HCT116 (cell line): ENCODE measurements at regions not wholly inside any gene's neighbourhood (a gene's known extent, or its start where the extent isn't known, plus 50 kb on each side); places are given as distances from the start of the nearest gene placed in this dataset.
A peak's percentile ranks its signal among the peaks of the same experiment; 100 is the strongest.

Experiments used
- ATAC-seq: fragments of 200-7000 bp; cut with Tn5 transposase; 2 replicates; pipeline ENCODE4 v1.9.1; 2020; ENCODE audit warnings: mild to moderate bottlenecking, moderate library complexity
- BruUV-seq: library from RNA; stranded (reverse); fragments of 400-500 nt; replicated peaks from 2 replicates; lab custom pipeline; 2021; lab: Mats Ljungman, UMichigan
- CTCF ChIA-PET: fragments of 300-600 bp; sonication (Branson Sonifier 250); formaldehyde crosslinking; loops from one replicate; lab custom pipeline; 2021; ENCODE audit warnings: antibody characterized with exemption; lab: Charles Lee
- POLR2A ChIA-PET: fragments of 300-600, 350-600 bp; sonication (Branson Sonifier 250); formaldehyde crosslinking; loops from one replicate; lab custom pipeline; 2021; ENCODE audit warnings: antibody characterized with exemption; lab: Charles Lee
- RAD21 ChIA-PET, 2 experiments: fragments of 300-600 bp; sonication (Branson Sonifier 250); formaldehyde crosslinking; loops; one replicate each; lab custom pipeline; 2023; ENCODE audit warnings: low total read pairs in 2 of 2; ENCODE audit not compliant: uncharacterized antibody in 2 of 2, unreplicated experiment in 2 of 2, low non-redundant PET in 1 of 2; lab: Charles Lee
- DNase-seq: peaks from one replicate; pipeline ENCODE4 v3.0.0-alpha.2; 2010; ENCODE audit warnings: low read depth, low spot score
- H2AFZ ChIP-seq: fragments of 200-600 bp; shearing (Covaris generic), sonication (generic); 2 replicates; pipeline ENCODE4 v1.6.1; 2017; ENCODE audit warnings: low read depth, mixed run types, mixed read lengths, antibody characterized with exemption, low read length; ENCODE audit not compliant: poor library complexity, severe bottlenecking
- H3K27ac ChIP-seq: 2 replicates; pipeline ENCODE4 v1.5.1; 2012; ENCODE audit warnings: low read depth, low read length
- H3K27me3 ChIP-seq: fragments of 200-600 bp; sonication (generic); 2 replicates; pipeline ENCODE4 v1.6.1; 2016; ENCODE audit warnings: mixed run types, low read length, mixed read lengths; ENCODE audit not compliant: insufficient read depth
- H3K36me3 ChIP-seq, 2 experiments: fragments of 200-500 bp in 1 of 2; fragments of 200-600 bp in 1 of 2; sonication (Bioruptor generic) in 1 of 2; sonication (generic) in 1 of 2; 2 replicates each; pipeline versions ENCODE4 v1.5.1 to v1.6.1; 2014 to 2016; ENCODE audit warnings: low read length in 2 of 2, inconsistent platforms in 1 of 2, mixed read lengths in 1 of 2, mixed run types in 1 of 2; ENCODE audit not compliant: insufficient read depth in 2 of 2, control insufficient read depth in 1 of 2
- H3K4me1 ChIP-seq, 2 experiments: fragments of 200-600 bp in 1 of 2; sonication (generic) in 1 of 2; 2 replicates each; pipeline versions ENCODE4 v1.5.1 to v1.6.1; 2012 to 2017; ENCODE audit warnings: low read length in 2 of 2, inconsistent platforms in 1 of 2, mild to moderate bottlenecking in 1 of 2, mixed read lengths in 1 of 2, mixed run types in 1 of 2, moderate library complexity in 1 of 2; ENCODE audit not compliant: insufficient read depth in 2 of 2, control insufficient read depth in 1 of 2
- H3K4me2 ChIP-seq: fragments of 200-600 bp; sonication (generic); 2 replicates; pipeline ENCODE4 v1.6.1; 2017; ENCODE audit warnings: mixed run types, low read length, mixed read lengths
- H3K4me3 ChIP-seq, 2 experiments: fragments of 200-600 bp in 1 of 2; sonication (generic) in 1 of 2; replicated peaks in 1 of 2; 2 replicates each; pipeline ENCODE4 v1.5.1; 2011 to 2016; ENCODE audit warnings: low read length in 2 of 2, control low read depth in 1 of 2, low read depth in 1 of 2, mild to moderate bottlenecking in 1 of 2, mixed read lengths in 1 of 2, mixed run types in 1 of 2
- H3K79me2 ChIP-seq: fragments of 200-600 bp; sonication (generic); 2 replicates; pipeline ENCODE4 v1.6.1; 2017; ENCODE audit warnings: mild to moderate bottlenecking, mixed run types, low read length, moderate library complexity, mixed read lengths; ENCODE audit not compliant: insufficient read depth
- H3K9ac ChIP-seq: fragments of 200-600 bp; sonication (generic); 2 replicates; pipeline ENCODE4 v1.6.1; 2016; ENCODE audit warnings: low read length, mixed read lengths
- H3K9me2 ChIP-seq: fragments of 200-600 bp; sonication (generic), shearing (Covaris generic); 2 replicates; pipeline ENCODE4 v1.6.1; 2017; ENCODE audit warnings: mixed run types, mild to moderate bottlenecking, moderate library complexity; ENCODE audit not compliant: insufficient read depth
- H3K9me3 ChIP-seq, 2 experiments: fragments of 200-500 bp in 1 of 2; fragments of 200-600 bp in 1 of 2; sonication (Bioruptor generic) in 1 of 2; sonication (generic) in 1 of 2; 2 replicates each; pipeline ENCODE4 v1.6.1; 2014 to 2017; ENCODE audit warnings: low read length in 2 of 2, mixed read lengths in 2 of 2, inconsistent platforms in 1 of 2, low read depth in 1 of 2, mild to moderate bottlenecking in 1 of 2, mixed run types in 1 of 2, moderate library complexity in 1 of 2; ENCODE audit not compliant: control insufficient read depth in 1 of 2, insufficient read depth in 1 of 2
- H4K20me1 ChIP-seq: fragments of 200-600 bp; sonication (generic), shearing (Covaris generic); 2 replicates; pipeline ENCODE4 v1.6.1; 2017; ENCODE audit warnings: mixed run types, mild to moderate bottlenecking, moderate library complexity; ENCODE audit not compliant: insufficient read depth
- CBX3 ChIP-seq: IDR thresholded peaks from 2 replicates; pipeline ENCODE4 v1.6.1; 2012; ENCODE audit warnings: low read depth
- CEBPB ChIP-seq: IDR thresholded peaks from 2 replicates; pipeline ENCODE4 v1.6.1; 2012; ENCODE audit warnings: low read depth
- CTCF ChIP-seq, 3 experiments: fragments of 200-600 bp in 1 of 3; sonication (generic) in 1 of 3; IDR thresholded peaks in 2 of 3; conservative IDR thresholded peaks in 1 of 3; 2 replicates each; pipeline ENCODE4 v1.5.1; 2012 to 2017; ENCODE audit warnings: low read depth in 2 of 3, low read length in 2 of 3, antibody characterized with exemption in 1 of 3, borderline replicate concordance in 1 of 3, control low read depth in 1 of 3, mild to moderate bottlenecking in 1 of 3, mixed read lengths in 1 of 3, mixed run types in 1 of 3, moderate library complexity in 1 of 3; ENCODE audit not compliant: insufficient read depth in 1 of 3
- EGR1 ChIP-seq: IDR thresholded peaks from 2 replicates; pipeline ENCODE4 v1.6.1; 2012; ENCODE audit warnings: low read depth
- ELF1 ChIP-seq: IDR thresholded peaks from 2 replicates; pipeline ENCODE4 v1.6.1; 2012; ENCODE audit warnings: low read depth, borderline replicate concordance
- EZH2phosphoT487 ChIP-seq: fragments of 200-600 bp; IDR thresholded peaks from 2 replicates; pipeline ENCODE4 v1.6.1; 2018; ENCODE audit warnings: antibody characterized with exemption, borderline replicate concordance
- FOSL1 ChIP-seq: IDR thresholded peaks from 2 replicates; pipeline ENCODE4 v1.6.1; 2012; ENCODE audit warnings: low read depth
- POLR2A ChIP-seq: IDR thresholded peaks from 2 replicates; pipeline ENCODE4 v1.7.0; 2011; ENCODE audit warnings: borderline replicate concordance; ENCODE audit not compliant: insufficient read depth, insufficient read length; ENCODE audit errors: extremely low read depth
- POLR2AphosphoS5 ChIP-seq: IDR thresholded peaks from 2 replicates; pipeline ENCODE4 v1.6.1; 2011; ENCODE audit warnings: mild to moderate bottlenecking, low read depth, low read length, moderate library complexity
- RAD21 ChIP-seq: IDR thresholded peaks from 2 replicates; pipeline ENCODE4 v1.6.1; 2012; ENCODE audit warnings: low read depth, mild to moderate bottlenecking
- REST ChIP-seq: IDR thresholded peaks from 2 replicates; pipeline ENCODE4 v1.6.1; 2012; ENCODE audit warnings: low read depth
- SIN3A ChIP-seq: IDR thresholded peaks from 2 replicates; pipeline ENCODE4 v1.6.1; 2012; ENCODE audit warnings: low read depth
- SRF ChIP-seq: IDR thresholded peaks from 2 replicates; pipeline ENCODE4 v1.6.1; 2012; ENCODE audit warnings: low read depth
- TCF7L2 ChIP-seq: IDR thresholded peaks from 2 replicates; pipeline ENCODE4 v1.7.0; 2011; ENCODE audit warnings: borderline replicate concordance, inconsistent platforms; ENCODE audit not compliant: insufficient read depth, insufficient read length; ENCODE audit errors: extremely low read depth
- YY1 ChIP-seq: IDR thresholded peaks from 2 replicates; pipeline ENCODE4 v1.6.1; 2011; ENCODE audit warnings: low read length, low read depth, moderate library complexity, mild to moderate bottlenecking; ENCODE audit not compliant: insufficient replicate concordance; ENCODE audit errors: extremely low read depth
- ZFX ChIP-seq: fragments of 450-650 bp; IDR thresholded peaks from 2 replicates; pipeline ENCODE4 v1.6.1; 2017
- intact Hi-C: fragments of 100-400 bp; cut with micrococcal nuclease; formaldehyde crosslinking; loops from 2 replicates; pipeline ENCODE4 v1.10.0; 2022
- TF ChIP-seq, protein P1 (sequence below): IDR thresholded peaks from 2 replicates; pipeline ENCODE4 v1.6.1; 2012
- TF ChIP-seq, protein P2 (sequence below): IDR thresholded peaks from 2 replicates; pipeline ENCODE4 v1.6.1; 2011; ENCODE audit warnings: mild to moderate bottlenecking, low read length, moderate library complexity; ENCODE audit not compliant: insufficient replicate concordance; ENCODE audit errors: extremely low read depth
- TF ChIP-seq, protein P3 (sequence below): IDR thresholded peaks from 2 replicates; pipeline ENCODE4 v1.6.1; 2012

- no peak overlapping the region for H3K9ac ChIP-seq
- ChIA-PET RAD21 (no interaction called here), POLR2A (no interaction called here), CTCF (interaction anchor here (0.7 kb wide), 1 partner anchor 324 kb away, joined by 3 read pairs; no protein-coding TSS in a partner anchor)
- no peak overlapping the region for H3K4me3 ChIP-seq
- no TSS peak for BruUV-seq
- no peaks in the 10 kb centered on the region for H4K20me1 ChIP-seq
- H3K9me2 ChIP-seq = no peaks in the 10 kb centered on the region
- intact Hi-C loops = no loop called here
- peak; percentile 41 for DNase-seq
- H3K27ac ChIP-seq = no peak overlapping the region
- H3K36me3 ChIP-seq = no peaks in the 10 kb centered on the region
- peak overlapping the region; percentile 33 for H3K4me2 ChIP-seq
- H3K27me3 ChIP-seq = no peaks in the 10 kb centered on the region; the same call in 1 of the 2 replicates
- H2AFZ ChIP-seq = peak overlapping the region; percentile 94
- H3K4me1 ChIP-seq = 0 out of 4 replicates have a peak, but pooled peaks cover 0 to 2% of the 10 kb centered on the region in 2 experiments
- no peaks in the 10 kb centered on the region for H3K79me2 ChIP-seq
- H3K9me3 ChIP-seq = no peaks in the 10 kb centered on the region
- peak; percentile 97 for ATAC-seq
- TF ChIP-seq FOSL1 = no peak
- TF ChIP-seq YY1 = no peak
- no peak for TF ChIP-seq CEBPB
- no peak for TF ChIP-seq EZH2phosphoT487
- TF ChIP-seq SIN3A = no peak
- no peak for TF ChIP-seq CBX3
- peak; percentile 12 to 73 (median 68); a peak in 4 of 6 replicates for TF ChIP-seq CTCF (IDR thresholded peaks at IDR 0.05 in 2 of 3, conservative IDR thresholded peaks at IDR 0.05 in 1 of 3; ENCODE audit: borderline replicate concordance in 1 of 3, insufficient read depth in 1 of 3, low read depth in 2 of 3, low read length in 2 of 3)
- TF ChIP-seq ELF1 = no peak
- TF ChIP-seq EGR1 = no peak
- peak; percentile 34; the same call in 1 of the 2 replicates for TF ChIP-seq RAD21
- TF ChIP-seq, protein P1, sequence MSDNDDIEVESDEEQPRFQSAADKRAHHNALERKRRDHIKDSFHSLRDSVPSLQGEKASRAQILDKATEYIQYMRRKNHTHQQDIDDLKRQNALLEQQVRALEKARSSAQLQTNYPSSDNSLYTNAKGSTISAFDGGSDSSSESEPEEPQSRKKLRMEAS = peak; percentile 50; the same call in 1 of the 2 replicates
- no peak for TF ChIP-seq POLR2A
- TF ChIP-seq TCF7L2 = no peak
- TF ChIP-seq ZFX = no peak
- TF ChIP-seq REST = no peak
- no peak for TF ChIP-seq POLR2AphosphoS5
- TF ChIP-seq, protein P2, sequence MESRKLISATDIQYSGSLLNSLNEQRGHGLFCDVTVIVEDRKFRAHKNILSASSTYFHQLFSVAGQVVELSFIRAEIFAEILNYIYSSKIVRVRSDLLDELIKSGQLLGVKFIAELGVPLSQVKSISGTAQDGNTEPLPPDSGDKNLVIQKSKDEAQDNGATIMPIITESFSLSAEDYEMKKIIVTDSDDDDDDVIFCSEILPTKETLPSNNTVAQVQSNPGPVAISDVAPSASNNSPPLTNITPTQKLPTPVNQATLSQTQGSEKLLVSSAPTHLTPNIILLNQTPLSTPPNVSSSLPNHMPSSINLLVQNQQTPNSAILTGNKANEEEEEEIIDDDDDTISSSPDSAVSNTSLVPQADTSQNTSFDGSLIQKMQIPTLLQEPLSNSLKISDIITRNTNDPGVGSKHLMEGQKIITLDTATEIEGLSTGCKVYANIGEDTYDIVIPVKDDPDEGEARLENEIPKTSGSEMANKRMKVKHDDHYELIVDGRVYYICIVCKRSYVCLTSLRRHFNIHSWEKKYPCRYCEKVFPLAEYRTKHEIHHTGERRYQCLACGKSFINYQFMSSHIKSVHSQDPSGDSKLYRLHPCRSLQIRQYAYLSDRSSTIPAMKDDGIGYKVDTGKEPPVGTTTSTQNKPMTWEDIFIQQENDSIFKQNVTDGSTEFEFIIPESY = no peak
- no peak for TF ChIP-seq SRF
- TF ChIP-seq, protein P3, sequence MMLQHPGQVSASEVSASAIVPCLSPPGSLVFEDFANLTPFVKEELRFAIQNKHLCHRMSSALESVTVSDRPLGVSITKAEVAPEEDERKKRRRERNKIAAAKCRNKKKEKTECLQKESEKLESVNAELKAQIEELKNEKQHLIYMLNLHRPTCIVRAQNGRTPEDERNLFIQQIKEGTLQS = no peak
Observed at GRCh38 chr1:220983877-220984635, 104.8 kb downstream of the HLX start.
